HCT116 (cell line): ENCODE measurements at regions not wholly inside any gene's neighbourhood (a gene's known extent, or its start where the extent isn't known, plus 50 kb on each side); places are given as distances from the start of the nearest gene placed in this dataset.
"Not testable (repeated sequence)": the region's sequence is repeated elsewhere in the genome, so short reads cannot be mapped to it uniquely, and the experiment has no call there.

ENCODE experiments used
- ATAC-seq: fragments of 200-7000 bp; cut with Tn5 transposase; 2 replicates; pipeline ENCODE4 v1.9.1; 2020; ENCODE audit warnings: mild to moderate bottlenecking, moderate library complexity
- BruUV-seq: library from RNA; stranded (reverse); fragments of 400-500 nt; replicated peaks from 2 replicates; lab custom pipeline; 2021; lab: Mats Ljungman, UMichigan
- CTCF ChIA-PET: fragments of 300-600 bp; sonication (Branson Sonifier 250); formaldehyde crosslinking; loops from one replicate; lab custom pipeline; 2021; ENCODE audit warnings: antibody characterized with exemption; lab: Charles Lee
- POLR2A ChIA-PET: fragments of 300-600, 350-600 bp; sonication (Branson Sonifier 250); formaldehyde crosslinking; loops from one replicate; lab custom pipeline; 2021; ENCODE audit warnings: antibody characterized with exemption; lab: Charles Lee
- RAD21 ChIA-PET, 2 experiments: fragments of 300-600 bp; sonication (Branson Sonifier 250); formaldehyde crosslinking; loops; one replicate each; lab custom pipeline; 2023; ENCODE audit warnings: low total read pairs in 2 of 2; ENCODE audit not compliant: uncharacterized antibody in 2 of 2, unreplicated experiment in 2 of 2, low non-redundant PET in 1 of 2; lab: Charles Lee
- DNase-seq: peaks from one replicate; pipeline ENCODE4 v3.0.0-alpha.2; 2010; ENCODE audit warnings: low read depth, low spot score
- H2AFZ ChIP-seq: fragments of 200-600 bp; shearing (Covaris generic), sonication (generic); 2 replicates; pipeline ENCODE4 v1.6.1; 2017; ENCODE audit warnings: low read depth, mixed run types, mixed read lengths, antibody characterized with exemption, low read length; ENCODE audit not compliant: poor library complexity, severe bottlenecking
- H3K27ac ChIP-seq: 2 replicates; pipeline ENCODE4 v1.5.1; 2012; ENCODE audit warnings: low read depth, low read length
- H3K27me3 ChIP-seq: fragments of 200-600 bp; sonication (generic); 2 replicates; pipeline ENCODE4 v1.6.1; 2016; ENCODE audit warnings: mixed run types, low read length, mixed read lengths; ENCODE audit not compliant: insufficient read depth
- H3K36me3 ChIP-seq, 2 experiments: fragments of 200-500 bp in 1 of 2; fragments of 200-600 bp in 1 of 2; sonication (Bioruptor generic) in 1 of 2; sonication (generic) in 1 of 2; 2 replicates each; pipeline versions ENCODE4 v1.5.1 to v1.6.1; 2014 to 2016; ENCODE audit warnings: low read length in 2 of 2, inconsistent platforms in 1 of 2, mixed read lengths in 1 of 2, mixed run types in 1 of 2; ENCODE audit not compliant: insufficient read depth in 2 of 2, control insufficient read depth in 1 of 2
- H3K4me1 ChIP-seq, 2 experiments: fragments of 200-600 bp in 1 of 2; sonication (generic) in 1 of 2; 2 replicates each; pipeline versions ENCODE4 v1.5.1 to v1.6.1; 2012 to 2017; ENCODE audit warnings: low read length in 2 of 2, inconsistent platforms in 1 of 2, mild to moderate bottlenecking in 1 of 2, mixed read lengths in 1 of 2, mixed run types in 1 of 2, moderate library complexity in 1 of 2; ENCODE audit not compliant: insufficient read depth in 2 of 2, control insufficient read depth in 1 of 2
- H3K4me2 ChIP-seq: fragments of 200-600 bp; sonication (generic); 2 replicates; pipeline ENCODE4 v1.6.1; 2017; ENCODE audit warnings: mixed run types, low read length, mixed read lengths
- H3K4me3 ChIP-seq, 2 experiments: fragments of 200-600 bp in 1 of 2; sonication (generic) in 1 of 2; replicated peaks in 1 of 2; 2 replicates each; pipeline ENCODE4 v1.5.1; 2011 to 2016; ENCODE audit warnings: low read length in 2 of 2, control low read depth in 1 of 2, low read depth in 1 of 2, mild to moderate bottlenecking in 1 of 2, mixed read lengths in 1 of 2, mixed run types in 1 of 2
- H3K79me2 ChIP-seq: fragments of 200-600 bp; sonication (generic); 2 replicates; pipeline ENCODE4 v1.6.1; 2017; ENCODE audit warnings: mild to moderate bottlenecking, mixed run types, low read length, moderate library complexity, mixed read lengths; ENCODE audit not compliant: insufficient read depth
- H3K9ac ChIP-seq: fragments of 200-600 bp; sonication (generic); 2 replicates; pipeline ENCODE4 v1.6.1; 2016; ENCODE audit warnings: low read length, mixed read lengths
- H3K9me2 ChIP-seq: fragments of 200-600 bp; sonication (generic), shearing (Covaris generic); 2 replicates; pipeline ENCODE4 v1.6.1; 2017; ENCODE audit warnings: mixed run types, mild to moderate bottlenecking, moderate library complexity; ENCODE audit not compliant: insufficient read depth
- H3K9me3 ChIP-seq, 2 experiments: fragments of 200-500 bp in 1 of 2; fragments of 200-600 bp in 1 of 2; sonication (Bioruptor generic) in 1 of 2; sonication (generic) in 1 of 2; 2 replicates each; pipeline ENCODE4 v1.6.1; 2014 to 2017; ENCODE audit warnings: low read length in 2 of 2, mixed read lengths in 2 of 2, inconsistent platforms in 1 of 2, low read depth in 1 of 2, mild to moderate bottlenecking in 1 of 2, mixed run types in 1 of 2, moderate library complexity in 1 of 2; ENCODE audit not compliant: control insufficient read depth in 1 of 2, insufficient read depth in 1 of 2
- H4K20me1 ChIP-seq: fragments of 200-600 bp; sonication (generic), shearing (Covaris generic); 2 replicates; pipeline ENCODE4 v1.6.1; 2017; ENCODE audit warnings: mixed run types, mild to moderate bottlenecking, moderate library complexity; ENCODE audit not compliant: insufficient read depth
- MAX ChIP-seq: IDR thresholded peaks from 2 replicates; pipeline ENCODE4 v1.6.1; 2012
- intact Hi-C: fragments of 100-400 bp; cut with micrococcal nuclease; formaldehyde crosslinking; loops from 2 replicates; pipeline ENCODE4 v1.10.0; 2022

GRCh38 chr1:233819042-233819441 is 85.4 kb upstream of the SLC35F3 start:
- TF ChIP-seq MAX = no peak
- no peak overlapping the region for H3K4me3 ChIP-seq
- ChIA-PET CTCF (no interaction called here), RAD21 (no interaction called here), POLR2A (no interaction called here)
- no peak overlapping the region for H3K27ac ChIP-seq
- intact Hi-C loops = no loop called here
- H4K20me1 ChIP-seq = no peaks in the 10 kb centered on the region
- H3K36me3 ChIP-seq = no peaks in the 10 kb centered on the region
- BruUV-seq = no TSS peak
- H3K9me3 ChIP-seq = no peaks in the 10 kb centered on the region
- H3K79me2 ChIP-seq = no peaks in the 10 kb centered on the region
- ATAC-seq (no peak), DNase-seq (no peak)
- no peak overlapping the region for H3K4me2 ChIP-seq
- no peaks in the 10 kb centered on the region for H3K4me1 ChIP-seq
- H3K27me3 ChIP-seq = no peaks in the 10 kb centered on the region
- no peak overlapping the region for H2AFZ ChIP-seq
- no peak overlapping the region for H3K9ac ChIP-seq
- H3K9me2 ChIP-seq = no peaks in the 10 kb centered on the region

GRCh38 chr1:233824179-233824578 is 80.3 kb upstream of the SLC35F3 start:
- ATAC-seq, POLR2A ChIA-PET, H3K79me2 ChIP-seq, H4K20me1 ChIP-seq, H3K36me3 ChIP-seq, H3K9me2 ChIP-seq, H2AFZ ChIP-seq, H3K4me1 ChIP-seq, BruUV-seq, H3K27ac ChIP-seq, intact Hi-C loops, H3K9me3 ChIP-seq, H3K4me3 ChIP-seq, H3K27me3 ChIP-seq, DNase-seq, CTCF ChIA-PET, H3K4me2 ChIP-seq, H3K9ac ChIP-seq, RAD21 ChIA-PET: not testable (repeated sequence)

GRCh38 chr1:233827937-233828336 is 76.5 kb upstream of the SLC35F3 start:
- H3K36me3 ChIP-seq, intact Hi-C loops, RAD21 ChIA-PET, H3K9me2 ChIP-seq, H3K4me1 ChIP-seq, H3K4me3 ChIP-seq, ATAC-seq, H3K9me3 ChIP-seq, CTCF ChIA-PET, H3K27me3 ChIP-seq, H3K79me2 ChIP-seq, BruUV-seq, H4K20me1 ChIP-seq, H3K27ac ChIP-seq, POLR2A ChIA-PET, H2AFZ ChIP-seq, H3K4me2 ChIP-seq, DNase-seq, H3K9ac ChIP-seq: not testable (repeated sequence)
